ENCODE measurements at regions not wholly inside any gene's neighbourhood (a gene's known extent, or its start where the extent isn't known, plus 50 kb on each side); places are given as distances from the start of the nearest gene placed in this dataset.

GRCh38 chr21:19855522-19855921, 1142.7 kb upstream of the NCAM2 start:
- ChIA-PET POLR2A (no interaction called here), CTCF (no interaction called here)
- no peak for DNase-seq (ENCODE audit: extremely low spot score)
- no peak for TF ChIP-seq FOXA1 (IDR thresholded peaks at IDR 0.05)
- TF ChIP-seq NFRKB (IDR thresholded peaks at IDR 0.05), result no peak
- TF ChIP-seq ARNT (IDR thresholded peaks at IDR 0.05), result no peak
- no peak for TF ChIP-seq FOXM1 (IDR thresholded peaks at IDR 0.05; ENCODE audit: borderline replicate concordance)
- no peak for TF ChIP-seq ELF4 (IDR thresholded peaks at IDR 0.05)
- TF ChIP-seq BHLHE40 (IDR thresholded peaks at IDR 0.05; ENCODE audit: borderline replicate concordance), result no peak
- no peak for TF ChIP-seq TARDBP (IDR thresholded peaks at IDR 0.05)
- no peak for TF ChIP-seq ZNF384 (IDR thresholded peaks at IDR 0.05)
- TF ChIP-seq PKNOX1 (IDR thresholded peaks at IDR 0.05), result no peak
- TF ChIP-seq FOXK2 (IDR thresholded peaks at IDR 0.05), result no peak
- TF ChIP-seq CTBP1 (IDR thresholded peaks at IDR 0.05; ENCODE audit: borderline replicate concordance), result no peak
- no peak for TF ChIP-seq SP1 (IDR thresholded peaks at IDR 0.05)
- TF ChIP-seq HDGF (IDR thresholded peaks at IDR 0.05; ENCODE audit: borderline replicate concordance), result no peak
- no peak for TF ChIP-seq SUZ12 (IDR thresholded peaks at IDR 0.05)
- TF ChIP-seq L3MBTL2 (conservative IDR thresholded peaks at IDR 0.05), result no peak
- no peak for TF ChIP-seq LEF1 (IDR thresholded peaks at IDR 0.05; ENCODE audit: borderline replicate concordance)

GRCh38 chr21:19864476-19864875, 1133.7 kb upstream of the NCAM2 start:
- POLR2A ChIA-PET, result no interaction called here
- CTCF ChIA-PET, result interaction anchor here (0.5 kb wide), 1 partner anchor 16 kb away, joined by 3 read pairs; no protein-coding TSS in a partner anchor
- no peak for DNase-seq (ENCODE audit: extremely low spot score)
- TF ChIP-seq FOXK2 (IDR thresholded peaks at IDR 0.05) (no peak), PKNOX1 (IDR thresholded peaks at IDR 0.05) (no peak)

GRCh38 chr21:19870682-19871081, 1127.5 kb upstream of the NCAM2 start:
- TF ChIP-seq SUZ12 (IDR thresholded peaks at IDR 0.05) (no peak), FOXM1 (IDR thresholded peaks at IDR 0.05; ENCODE audit: borderline replicate concordance) (no peak), CTBP1 (IDR thresholded peaks at IDR 0.05; ENCODE audit: borderline replicate concordance) (no peak), TARDBP (IDR thresholded peaks at IDR 0.05) (no peak), L3MBTL2 (conservative IDR thresholded peaks at IDR 0.05) (no peak), BHLHE40 (IDR thresholded peaks at IDR 0.05; ENCODE audit: borderline replicate concordance) (no peak), FOXA1 (IDR thresholded peaks at IDR 0.05) (no peak), LEF1 (IDR thresholded peaks at IDR 0.05; ENCODE audit: borderline replicate concordance) (no peak), ELF4 (IDR thresholded peaks at IDR 0.05) (no peak), NFRKB (IDR thresholded peaks at IDR 0.05) (no peak), SP1 (IDR thresholded peaks at IDR 0.05) (no peak), ARNT (IDR thresholded peaks at IDR 0.05) (no peak), HDGF (IDR thresholded peaks at IDR 0.05; ENCODE audit: borderline replicate concordance) (no peak), FOXK2 (IDR thresholded peaks at IDR 0.05) (no peak), PKNOX1 (IDR thresholded peaks at IDR 0.05) (no peak), ZNF384 (IDR thresholded peaks at IDR 0.05) (no peak)
- ChIA-PET CTCF (no interaction called here), POLR2A (no interaction called here)
- DNase-seq (ENCODE audit: extremely low spot score), result no peak

- POLR2A ChIA-PET, result no interaction called here
- DNase-seq (ENCODE audit: extremely low spot score), result no peak
- no peak for TF ChIP-seq FOXM1 (IDR thresholded peaks at IDR 0.05; ENCODE audit: borderline replicate concordance)
- TF ChIP-seq LEF1 (IDR thresholded peaks at IDR 0.05; ENCODE audit: borderline replicate concordance), result no peak
- no peak for TF ChIP-seq TARDBP (IDR thresholded peaks at IDR 0.05)
- TF ChIP-seq FOXA1 (IDR thresholded peaks at IDR 0.05), result no peak
- no peak for TF ChIP-seq HDGF (IDR thresholded peaks at IDR 0.05; ENCODE audit: borderline replicate concordance)
- TF ChIP-seq L3MBTL2 (conservative IDR thresholded peaks at IDR 0.05), result no peak
- no peak for TF ChIP-seq PKNOX1 (IDR thresholded peaks at IDR 0.05)
- no peak for TF ChIP-seq ELF4 (IDR thresholded peaks at IDR 0.05)
- TF ChIP-seq ZNF384 (IDR thresholded peaks at IDR 0.05), result no peak
- CTCF ChIA-PET, result no interaction called here
These were observed 1123.7 kb upstream of the NCAM2 start for GRCh38 chr21:19874521-19874920.

- ChIA-PET POLR2A (no interaction called here), CTCF (no interaction called here)
- DNase-seq (ENCODE audit: extremely low spot score), result no peak
- no peak for TF ChIP-seq TARDBP (IDR thresholded peaks at IDR 0.05)
- no peak for TF ChIP-seq SP1 (IDR thresholded peaks at IDR 0.05)
- TF ChIP-seq LEF1 (IDR thresholded peaks at IDR 0.05; ENCODE audit: borderline replicate concordance), result no peak
- TF ChIP-seq ARNT (IDR thresholded peaks at IDR 0.05), result no peak
- no peak for TF ChIP-seq ZNF384 (IDR thresholded peaks at IDR 0.05)
- TF ChIP-seq BHLHE40 (IDR thresholded peaks at IDR 0.05; ENCODE audit: borderline replicate concordance), result no peak
- TF ChIP-seq ELF4 (IDR thresholded peaks at IDR 0.05), result no peak
- no peak for TF ChIP-seq SUZ12 (IDR thresholded peaks at IDR 0.05)
- TF ChIP-seq CTBP1 (IDR thresholded peaks at IDR 0.05; ENCODE audit: borderline replicate concordance), result no peak
- no peak for TF ChIP-seq NFRKB (IDR thresholded peaks at IDR 0.05)
- TF ChIP-seq FOXK2 (IDR thresholded peaks at IDR 0.05), result no peak
- no peak for TF ChIP-seq PKNOX1 (IDR thresholded peaks at IDR 0.05)
- no peak for TF ChIP-seq L3MBTL2 (conservative IDR thresholded peaks at IDR 0.05)
- TF ChIP-seq FOXA1 (IDR thresholded peaks at IDR 0.05), result no peak
- no peak for TF ChIP-seq HDGF (IDR thresholded peaks at IDR 0.05; ENCODE audit: borderline replicate concordance)
- no peak for TF ChIP-seq FOXM1 (IDR thresholded peaks at IDR 0.05; ENCODE audit: borderline replicate concordance)
These were observed 1120.1 kb upstream of the NCAM2 start for GRCh38 chr21:19878133-19878532.

Measured in HEK293T (cell line).